ENCODE measurements at regions not wholly inside any gene's neighbourhood (a gene's known extent, or its start where the extent isn't known, plus 50 kb on each side); places are given as distances from the start of the nearest gene placed in this dataset.

GRCh38 chrX:121975671-121976070 is 928.3 kb downstream of the GLUD2 start:
- TF ChIP-seq CTCF (IDR thresholded peaks at IDR 0.05; ENCODE audit: insufficient read depth, low read length, poor library complexity, severe bottlenecking), result no peak
- no peak for TF ChIP-seq EZH2phosphoT487 (conservative IDR thresholded peaks at IDR 0.05; ENCODE audit: low read length)
